Endothelial cell of umbilical vein (primary cell): ENCODE measurements at regions not wholly inside any gene's neighbourhood (a gene's known extent, or its start where the extent isn't known, plus 50 kb on each side); places are given as distances from the start of the nearest gene placed in this dataset.

Experiments used
- BruUV-seq: library from RNA; stranded (reverse); fragments of 400-500 nt; replicated peaks from 2 replicates; lab custom pipeline; 2021; lab: Mats Ljungman, UMichigan
- CTCF ChIA-PET: fragments of 300-600, 350-600 bp; sonication (Branson Sonifier 250); formaldehyde crosslinking; loops from one replicate; lab custom pipeline; 2021; ENCODE audit warnings: antibody characterized with exemption, inconsistent platforms; lab: Charles Lee
- POLR2A ChIA-PET: fragments of 300-600, 350-600 bp; sonication (Branson Sonifier 250); formaldehyde crosslinking; loops from one replicate; lab custom pipeline; 2021; ENCODE audit warnings: antibody characterized with exemption, inconsistent platforms; lab: Charles Lee
- DNase-seq: peaks from one replicate; pipeline ENCODE4 v3.0.0-alpha.2; 2011; ENCODE audit warnings: low read depth, low spot score
- FAIRE-seq: peaks from 2 replicates; lab custom pipeline; 2011; peaks lifted over from hg19 to GRCh38; lab: Jason Lieb, UNC
- H2AFZ ChIP-seq: 2 replicates; pipeline ENCODE4 v1.6.0; 2012; ENCODE audit warnings: low read depth, low read length, control low read depth, inconsistent platforms
- H3K27ac ChIP-seq: 2 replicates; pipeline ENCODE4 v1.5.1; 2011; ENCODE audit warnings: low read depth, mild to moderate bottlenecking, control low read depth, low read length, moderate library complexity; ENCODE audit not compliant: insufficient read depth
- H3K27me3 ChIP-seq, 2 experiments: 2 replicates each; pipeline versions ENCODE4 v1.6.0 to v1.6.1; 2011; ENCODE audit warnings: low read length in 2 of 2, mixed read lengths in 1 of 2; ENCODE audit not compliant: control insufficient read depth in 2 of 2, insufficient read depth in 2 of 2
- H3K36me3 ChIP-seq, 2 experiments: 2 replicates in 1 of 2; 3 replicates in 1 of 2; pipeline ENCODE4 v1.5.1; 2011; ENCODE audit warnings: low read length in 2 of 2, mild to moderate bottlenecking in 1 of 2, moderate library complexity in 1 of 2; ENCODE audit not compliant: control insufficient read depth in 2 of 2, insufficient read depth in 2 of 2; ENCODE audit errors: extremely low read depth in 1 of 2
- H3K4me1 ChIP-seq: 3 replicates; pipeline ENCODE4 v1.5.1; 2011; ENCODE audit warnings: mild to moderate bottlenecking, low read length; ENCODE audit not compliant: control insufficient read depth, insufficient read depth; ENCODE audit errors: extremely low read depth
- H3K4me2 ChIP-seq: 2 replicates; pipeline ENCODE4 v1.6.1; 2011; ENCODE audit warnings: low read length, control low read depth, mixed read lengths; ENCODE audit not compliant: insufficient read depth
- H3K4me3 ChIP-seq, 3 experiments: fragments of 200-600 bp in 1 of 3; sonication (generic), shearing (Covaris generic) in 1 of 3; replicated peaks in 1 of 3; 2 replicates each; pipeline ENCODE4 v1.5.1; 2011 to 2016; ENCODE audit warnings: control low read depth in 3 of 3, low read length in 3 of 3, mild to moderate bottlenecking in 2 of 3, inconsistent platforms in 1 of 3, low read depth in 1 of 3, moderate library complexity in 1 of 3; ENCODE audit not compliant: insufficient read depth in 1 of 3
- H3K79me2 ChIP-seq: 2 replicates; pipeline ENCODE4 v1.6.0; 2012; ENCODE audit warnings: low read length, inconsistent platforms; ENCODE audit not compliant: control insufficient read depth, insufficient read depth
- H3K9ac ChIP-seq: replicated peaks from 2 replicates; pipeline ENCODE3; 2011; ENCODE audit warnings: low read length, control low read depth; ENCODE audit not compliant: insufficient read depth; ENCODE audit errors: extremely low read depth
- H3K9me1 ChIP-seq: replicated peaks from 3 replicates; pipeline ENCODE4 v1.6.0; 2011; ENCODE audit warnings: mild to moderate bottlenecking, low read length; ENCODE audit not compliant: control insufficient read depth, insufficient read depth; ENCODE audit errors: extremely low read depth
- H3K9me3 ChIP-seq: replicated peaks from 2 replicates; pipeline ENCODE4 v1.5.1; 2012; ENCODE audit warnings: low read length, inconsistent platforms; ENCODE audit not compliant: control insufficient read depth, insufficient read depth
- H4K20me1 ChIP-seq: replicated peaks from 2 replicates; pipeline ENCODE3; 2011; ENCODE audit warnings: mild to moderate bottlenecking, low read length; ENCODE audit not compliant: control insufficient read depth, insufficient read depth; ENCODE audit errors: extremely low read depth
- CTCF ChIP-seq, 2 donors: IDR thresholded peaks; 1 replicate in 1 of 2; 2 replicates in 1 of 2; pipeline ENCODE4 v1.5.1; 2011; ENCODE audit warnings: low read length in 2 of 2, mild to moderate bottlenecking in 2 of 2, moderate library complexity in 2 of 2, control low read depth in 1 of 2, inconsistent platforms in 1 of 2, low read depth in 1 of 2; ENCODE audit not compliant: insufficient read depth in 1 of 2; ENCODE audit errors: extremely low read depth in 1 of 2
- EZH2 ChIP-seq: IDR thresholded peaks from 2 replicates; pipeline ENCODE4 v1.6.1; 2012; ENCODE audit warnings: borderline replicate concordance, low read depth, mild to moderate bottlenecking, moderate library complexity, low read length, inconsistent platforms; ENCODE audit not compliant: severe bottlenecking
- GATA2 ChIP-seq: IDR thresholded peaks from 2 replicates; pipeline ENCODE4 v1.7.0; 2011; ENCODE audit warnings: low read depth, mild to moderate bottlenecking, moderate library complexity, mixed read lengths, low read length; ENCODE audit not compliant: insufficient read length, insufficient read depth
- MAX ChIP-seq: IDR thresholded peaks from 2 replicates; pipeline ENCODE4 v1.6.1; 2011; ENCODE audit not compliant: insufficient read depth, insufficient read length
- MYC ChIP-seq: IDR thresholded peaks from one replicate; pipeline ENCODE4 v1.6.1; 2011; ENCODE audit warnings: mild to moderate bottlenecking, low read depth, low read length
- POLR2A ChIP-seq: IDR thresholded peaks from 2 replicates; pipeline ENCODE4 v1.6.1; 2012; ENCODE audit warnings: low read depth, mild to moderate bottlenecking, control low read depth, low read length
- POLR2AphosphoS5 ChIP-seq: IDR thresholded peaks from 2 replicates; pipeline ENCODE4 v1.6.1; 2012; ENCODE audit warnings: low read depth, mild to moderate bottlenecking, control low read depth, low read length, moderate library complexity; ENCODE audit not compliant: insufficient read depth
- dilution Hi-C: fragments of 300-500 bp; cut with MboI; formaldehyde crosslinking; loops from one replicate; pipeline ENCODE4 v1.15.0; 2019; ENCODE audit warnings: low sequenced_read_pairs; ENCODE audit not compliant: extremely low pct_ligation_motif_present
- intact Hi-C: fragments of 100-400 bp; cut with micrococcal nuclease; formaldehyde crosslinking; loops from one replicate; pipeline ENCODE4 v1.10.0; 2022

GRCh38 chr3:3499012-3499562 lies 300.1 kb upstream of the LRRN1 start:
- Histone ChIP-seq H3K4me1 (no peaks in the 10 kb centered on the region), H3K4me3 (no peak overlapping the region), H3K4me2 (no peak overlapping the region), H3K9me1 (no peaks in the 10 kb centered on the region), H2AFZ (no peak overlapping the region), H3K9me3 (peaks cover 5% of the 10 kb centered on the region), H3K79me2 (no peaks in the 10 kb centered on the region), H3K27ac (no peak overlapping the region), H3K9ac (no peak overlapping the region), H4K20me1 (no peaks in the 10 kb centered on the region), H3K36me3 (no peaks in the 10 kb centered on the region), H3K27me3 (no peaks in the 10 kb centered on the region)
- intact Hi-C loops = no loop called here
- CTCF ChIA-PET = no interaction called here
- BruUV-seq = no TSS peak
- dilution Hi-C loops = no loop called here
- POLR2A ChIA-PET = no interaction called here
- no peak for DNase-seq
- TF ChIP-seq EZH2 (no peak), GATA2 (no peak), POLR2A (no peak), MAX (no peak), MYC (no peak), POLR2AphosphoS5 (no peak), CTCF (IDR thresholded peaks at IDR 0.05; ENCODE audit: extremely low read depth in 1 of 2, insufficient read depth in 1 of 2, low read depth in 1 of 2, low read length in 2 of 2) (no peak)
- no peak for FAIRE-seq
